ENCODE measurements at regions not wholly inside any gene's neighbourhood (a gene's known extent, or its start where the extent isn't known, plus 50 kb on each side); places are given as distances from the start of the nearest gene placed in this dataset.

- TF ChIP-seq, protein P1, sequence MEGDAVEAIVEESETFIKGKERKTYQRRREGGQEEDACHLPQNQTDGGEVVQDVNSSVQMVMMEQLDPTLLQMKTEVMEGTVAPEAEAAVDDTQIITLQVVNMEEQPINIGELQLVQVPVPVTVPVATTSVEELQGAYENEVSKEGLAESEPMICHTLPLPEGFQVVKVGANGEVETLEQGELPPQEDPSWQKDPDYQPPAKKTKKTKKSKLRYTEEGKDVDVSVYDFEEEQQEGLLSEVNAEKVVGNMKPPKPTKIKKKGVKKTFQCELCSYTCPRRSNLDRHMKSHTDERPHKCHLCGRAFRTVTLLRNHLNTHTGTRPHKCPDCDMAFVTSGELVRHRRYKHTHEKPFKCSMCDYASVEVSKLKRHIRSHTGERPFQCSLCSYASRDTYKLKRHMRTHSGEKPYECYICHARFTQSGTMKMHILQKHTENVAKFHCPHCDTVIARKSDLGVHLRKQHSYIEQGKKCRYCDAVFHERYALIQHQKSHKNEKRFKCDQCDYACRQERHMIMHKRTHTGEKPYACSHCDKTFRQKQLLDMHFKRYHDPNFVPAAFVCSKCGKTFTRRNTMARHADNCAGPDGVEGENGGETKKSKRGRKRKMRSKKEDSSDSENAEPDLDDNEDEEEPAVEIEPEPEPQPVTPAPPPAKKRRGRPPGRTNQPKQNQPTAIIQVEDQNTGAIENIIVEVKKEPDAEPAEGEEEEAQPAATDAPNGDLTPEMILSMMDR (IDR thresholded peaks at IDR 0.05; ENCODE audit: low read depth, low read length) = no peak
- TF ChIP-seq POLR2A (IDR thresholded peaks at IDR 0.05; ENCODE audit: extremely low read depth, insufficient read length) (no peak), MYC (IDR thresholded peaks at IDR 0.05; ENCODE audit: low read depth, low read length) (no peak)
- TF ChIP-seq, protein P2, sequence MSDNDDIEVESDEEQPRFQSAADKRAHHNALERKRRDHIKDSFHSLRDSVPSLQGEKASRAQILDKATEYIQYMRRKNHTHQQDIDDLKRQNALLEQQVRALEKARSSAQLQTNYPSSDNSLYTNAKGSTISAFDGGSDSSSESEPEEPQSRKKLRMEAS (IDR thresholded peaks at IDR 0.05; ENCODE audit: low read depth, low read length) = no peak
- no peak overlapping the region for H3K4me3 ChIP-seq (ENCODE audit: low read depth, low read length)
- DNase-seq (ENCODE audit: low read depth) = no peak
Observed at GRCh38 chr3:178392511-178392926, 143.7 kb upstream of the KCNMB2 start.

- TF ChIP-seq POLR2A (IDR thresholded peaks at IDR 0.05; ENCODE audit: extremely low read depth, insufficient read length) = no peak
- TF ChIP-seq, protein P2 (IDR thresholded peaks at IDR 0.05; ENCODE audit: low read depth, low read length) = no peak
- TF ChIP-seq, protein P1 (IDR thresholded peaks at IDR 0.05; ENCODE audit: low read depth, low read length) = no peak
- TF ChIP-seq MYC (IDR thresholded peaks at IDR 0.05; ENCODE audit: low read depth, low read length) = no peak
- no peak overlapping the region for H3K4me3 ChIP-seq (ENCODE audit: low read depth, low read length)
- no peak for DNase-seq (ENCODE audit: low read depth)
Observed at GRCh38 chr3:178393146-178393545, 143.1 kb upstream of the KCNMB2 start.

GRCh38 chr3:178393824-178394223 is 142.4 kb upstream of the KCNMB2 start:
- TF ChIP-seq, protein P2 (IDR thresholded peaks at IDR 0.05; ENCODE audit: low read depth, low read length) = no peak
- TF ChIP-seq, protein P1 (IDR thresholded peaks at IDR 0.05; ENCODE audit: low read depth, low read length) = no peak
- TF ChIP-seq POLR2A (IDR thresholded peaks at IDR 0.05; ENCODE audit: extremely low read depth, insufficient read length) (no peak), MYC (IDR thresholded peaks at IDR 0.05; ENCODE audit: low read depth, low read length) (no peak)
- DNase-seq (ENCODE audit: low read depth) = no peak
- H3K4me3 ChIP-seq (ENCODE audit: low read depth, low read length) = no peak overlapping the region

DNA sequence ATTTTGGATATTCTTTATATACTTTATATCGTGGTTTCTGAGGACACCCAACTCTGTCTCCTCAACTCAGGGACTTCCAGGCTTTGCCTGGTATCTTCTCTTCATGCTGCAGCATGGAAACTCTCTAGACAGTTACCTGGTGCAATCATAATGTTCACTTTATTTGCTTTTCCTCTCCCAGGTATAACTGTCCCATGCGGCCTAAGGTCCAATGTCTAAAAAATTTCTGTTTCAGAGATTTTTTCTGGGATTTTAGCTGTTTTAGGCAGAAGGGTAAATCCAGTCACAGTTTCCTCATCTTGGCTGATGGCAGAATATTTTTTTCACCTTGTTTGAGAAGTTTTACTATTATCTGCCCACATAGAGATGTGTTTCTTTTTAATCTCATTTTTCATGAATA is 139.9 kb upstream of the KCNMB2 start:
- no peak overlapping the region for H3K4me3 ChIP-seq (ENCODE audit: low read depth, low read length)
- TF ChIP-seq MYC (IDR thresholded peaks at IDR 0.05; ENCODE audit: low read depth, low read length) (no peak), POLR2A (IDR thresholded peaks at IDR 0.05; ENCODE audit: extremely low read depth, insufficient read length) (no peak)
- TF ChIP-seq, protein P2 (IDR thresholded peaks at IDR 0.05; ENCODE audit: low read depth, low read length) = no peak
- TF ChIP-seq, protein P1 (IDR thresholded peaks at IDR 0.05; ENCODE audit: low read depth, low read length) = no peak
- no peak for DNase-seq (ENCODE audit: low read depth)

DNA sequence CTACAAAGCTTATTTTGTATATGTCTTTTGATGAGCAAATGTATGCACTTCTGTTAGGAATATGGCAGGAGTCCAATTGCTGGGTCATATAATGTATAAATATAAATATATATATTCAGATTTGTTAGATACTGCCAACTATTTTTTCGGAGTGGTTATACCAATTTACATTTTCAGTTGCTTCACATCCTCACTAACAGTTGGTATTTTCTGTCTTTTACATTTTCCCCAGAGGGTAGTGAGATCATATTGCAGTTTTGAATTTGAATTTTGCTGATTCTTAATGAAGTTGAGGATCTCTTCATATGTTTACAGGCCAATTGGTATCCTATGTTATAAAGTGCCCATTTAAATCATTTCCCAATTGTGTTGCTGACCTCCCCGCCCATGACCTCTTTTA is 139.0 kb upstream of the KCNMB2 start:
- DNase-seq (ENCODE audit: low read depth) = no peak
- TF ChIP-seq, protein P2 (IDR thresholded peaks at IDR 0.05; ENCODE audit: low read depth, low read length) = no peak
- TF ChIP-seq MYC (IDR thresholded peaks at IDR 0.05; ENCODE audit: low read depth, low read length) = no peak
- no peak for TF ChIP-seq POLR2A (IDR thresholded peaks at IDR 0.05; ENCODE audit: extremely low read depth, insufficient read length)
- TF ChIP-seq, protein P1 (IDR thresholded peaks at IDR 0.05; ENCODE audit: low read depth, low read length) = no peak
- H3K4me3 ChIP-seq (ENCODE audit: low read depth, low read length) = no peak overlapping the region
